CD4-positive, alpha-beta T cell treated with Interleukin-17A for 1 hour (primary cell): ENCODE measurements at regions not wholly inside any gene's neighbourhood (a gene's known extent, or its start where the extent isn't known, plus 50 kb on each side); places are given as distances from the start of the nearest gene placed in this dataset.
"Not testable (repeated sequence)": the region's sequence is repeated elsewhere in the genome, so short reads cannot be mapped to it uniquely, and the experiment has no call there.

ENCODE experiments used
- DNase-seq: peaks from one replicate; pipeline ENCODE4 v3.0.0-alpha.2; 2020

DNA sequence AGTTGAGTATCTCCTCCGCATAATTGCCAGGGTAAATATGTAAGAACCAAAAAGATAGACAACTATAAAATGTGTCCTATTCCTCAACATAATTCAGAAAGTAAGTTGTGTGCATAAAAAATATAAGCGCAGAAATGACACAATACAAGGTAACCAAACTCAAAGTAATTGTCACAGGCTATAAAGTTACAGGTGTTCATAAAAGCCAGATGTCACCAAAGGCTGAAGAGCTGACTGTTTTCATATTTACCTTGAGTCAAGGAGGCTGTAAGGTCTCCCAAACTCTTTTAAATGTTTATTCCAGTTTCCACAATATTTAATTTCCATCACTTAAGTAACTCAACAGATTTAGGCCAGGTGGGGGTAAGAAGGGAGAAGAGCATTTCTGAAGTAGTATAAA lies 192.2 kb upstream of the MARCKS start:
- DNase-seq, result no peak

DNA sequence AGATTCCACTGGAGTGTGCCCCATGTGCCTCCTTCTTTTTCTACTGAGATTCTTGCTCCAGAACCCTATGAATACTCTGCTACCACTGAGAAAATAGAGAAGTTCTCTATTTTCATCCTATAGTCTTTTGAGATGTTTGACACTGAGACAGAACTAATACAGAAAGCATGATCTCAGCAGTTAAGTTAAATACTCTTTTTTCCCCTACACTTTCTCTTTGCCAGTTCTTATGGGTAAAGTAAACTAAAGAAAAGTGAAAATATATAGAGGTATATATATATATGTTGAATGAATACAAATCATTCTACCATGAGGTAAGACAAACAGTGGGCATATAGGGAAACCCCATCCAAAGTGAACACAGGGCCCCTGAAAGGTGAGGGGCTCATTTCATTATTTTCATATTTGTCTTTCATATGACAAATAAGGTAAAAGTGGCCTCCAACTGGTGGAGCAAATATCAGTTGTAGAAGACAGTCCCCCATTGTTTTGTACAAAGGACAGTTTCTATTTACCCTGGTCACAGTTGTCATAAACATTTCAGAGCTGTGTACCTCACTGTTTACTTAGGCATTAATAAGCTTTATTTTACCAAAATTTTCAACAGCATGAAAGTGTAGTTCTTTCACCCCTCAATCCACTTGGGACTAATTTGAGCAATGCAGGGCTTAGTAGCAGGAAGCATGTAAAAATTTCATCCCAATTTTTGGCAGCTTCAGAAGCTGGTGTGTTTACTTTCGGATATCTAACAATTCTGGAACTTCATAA lies 188.3 kb upstream of the MARCKS start:
- DNase-seq, result no peak

DNA sequence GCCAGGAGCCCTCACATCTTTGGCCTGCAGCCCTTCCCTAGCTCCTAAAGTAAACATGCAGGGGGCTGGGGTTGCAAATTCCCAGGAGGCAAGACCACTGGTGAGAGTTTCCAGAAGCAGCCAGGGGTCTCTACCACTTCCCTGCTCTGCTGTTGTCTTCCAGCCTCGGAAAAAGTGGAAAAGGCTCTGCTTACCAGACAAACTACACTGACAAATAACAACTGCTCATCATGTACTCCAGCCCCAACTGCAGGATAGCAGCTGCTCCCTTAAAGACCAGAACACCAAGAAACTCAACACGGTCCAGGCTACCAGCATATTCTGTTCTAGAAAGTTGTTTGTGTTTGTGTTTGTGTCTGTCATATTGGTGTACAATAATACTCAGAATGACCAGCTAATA lies 187.5 kb upstream of the MARCKS start:
- no peak for DNase-seq

DNA sequence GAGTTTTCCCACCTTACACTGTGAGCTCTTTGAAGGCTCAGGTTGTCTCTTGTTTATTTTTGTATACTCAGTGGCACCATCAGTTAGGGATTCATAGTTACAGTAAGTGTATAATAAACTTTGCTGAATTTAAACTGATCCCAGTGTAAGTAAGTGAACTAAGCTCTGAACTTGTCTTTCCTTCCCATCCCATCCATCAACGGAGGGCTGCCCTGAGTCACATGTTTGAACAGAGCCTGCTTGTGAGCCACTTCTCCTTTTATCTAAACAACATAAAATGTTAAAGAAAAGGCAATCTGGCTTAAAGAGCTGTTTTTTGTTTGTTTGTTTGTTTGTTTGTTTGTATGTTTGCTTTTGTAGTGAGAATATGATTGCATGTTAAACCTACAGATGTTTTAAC lies 185.7 kb upstream of the MARCKS start:
- no peak for DNase-seq

GRCh38 chr6:113672491-113673149 lies 184.5 kb upstream of the MARCKS start:
- DNase-seq, result no peak

GRCh38 chr6:113674075-113674474 lies 183.1 kb upstream of the MARCKS start:
- DNase-seq, result no peak

DNA sequence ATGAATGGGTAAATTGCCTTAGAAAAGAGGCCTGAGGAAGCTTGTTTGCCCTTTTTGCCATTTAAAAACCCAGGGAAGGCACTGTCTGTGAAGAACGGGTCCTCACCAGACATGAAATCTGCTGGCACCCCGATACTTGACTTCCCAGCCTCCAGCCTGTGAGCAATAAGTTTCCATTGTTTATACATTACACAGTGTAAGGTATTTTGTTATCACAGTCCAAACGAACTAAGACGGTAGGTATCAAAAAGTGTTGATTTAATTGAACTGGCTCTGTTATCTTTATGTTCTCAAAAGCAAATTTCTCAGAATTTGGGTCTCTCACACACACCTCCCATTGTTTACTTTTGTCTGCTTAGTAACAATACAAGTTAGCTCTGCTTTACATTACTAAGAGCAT lies 181.1 kb upstream of the MARCKS start:
- no peak for DNase-seq

GRCh38 chr6:113676968-113677367 lies 180.2 kb upstream of the MARCKS start:
- DNase-seq, result no peak

- no peak for DNase-seq
These were observed 178.1 kb upstream of the MARCKS start for GRCh38 chr6:113679051-113679450.

DNA sequence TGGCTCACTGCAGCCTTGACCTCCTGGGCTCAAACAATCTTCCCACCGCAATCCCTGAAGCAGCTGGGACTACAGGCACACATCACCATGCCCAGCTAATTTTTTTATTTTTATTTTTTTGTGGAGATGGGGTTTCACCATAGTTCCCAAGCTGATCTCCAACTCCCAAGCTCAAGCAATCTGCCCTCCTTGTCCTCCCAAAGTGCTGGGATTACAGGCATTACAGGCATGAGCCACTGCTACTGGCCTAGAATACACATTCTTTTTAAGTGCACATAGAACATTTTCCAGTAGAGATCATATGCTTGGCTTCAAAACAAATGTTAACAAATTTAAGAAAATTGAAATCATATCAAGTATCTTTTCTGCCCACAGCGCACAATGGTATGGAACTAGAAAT lies 176.8 kb upstream of the MARCKS start:
- no peak for DNase-seq

DNA sequence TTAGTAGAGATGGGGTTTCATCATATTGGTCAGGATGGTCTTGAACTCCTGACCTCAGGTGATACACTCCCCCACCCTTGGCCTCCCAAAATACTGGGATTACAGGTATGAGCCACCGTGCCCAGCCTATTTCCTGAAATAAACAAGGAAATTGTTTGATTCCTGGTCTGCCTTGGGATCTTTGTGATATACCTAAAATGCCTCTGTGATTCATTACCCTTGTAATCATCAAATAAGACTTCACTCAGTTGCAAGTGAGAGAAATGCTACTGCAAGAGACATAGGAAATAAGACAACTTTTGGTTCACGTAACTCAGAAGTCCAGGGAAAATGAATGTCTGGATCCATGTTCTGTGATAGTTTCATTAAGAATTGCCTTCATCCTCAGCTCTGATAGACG lies 173.2 kb upstream of the MARCKS start:
- DNase-seq, result no peak

- DNase-seq, result no peak
These were observed 172.7 kb upstream of the MARCKS start for GRCh38 chr6:113684382-113684901.

DNA sequence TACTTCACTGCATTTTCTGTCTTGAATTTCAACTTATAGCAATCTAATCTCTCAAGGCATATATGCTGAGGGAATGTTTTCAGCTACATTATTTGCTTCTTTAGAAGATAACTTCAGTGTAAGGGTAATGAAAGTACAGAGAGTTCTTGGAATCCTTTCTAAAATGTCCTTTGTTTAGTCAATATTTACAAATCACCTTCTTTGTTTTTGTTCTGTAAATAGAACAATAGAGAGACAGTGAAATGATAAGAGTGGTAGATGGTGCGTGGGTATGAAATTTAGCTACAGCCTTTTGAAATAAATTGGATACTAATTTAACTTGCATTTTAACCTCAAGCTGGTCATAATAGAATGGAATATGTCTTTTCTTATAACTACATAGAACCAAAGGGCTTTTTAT lies 171.1 kb upstream of the MARCKS start:
- no peak for DNase-seq

DNA sequence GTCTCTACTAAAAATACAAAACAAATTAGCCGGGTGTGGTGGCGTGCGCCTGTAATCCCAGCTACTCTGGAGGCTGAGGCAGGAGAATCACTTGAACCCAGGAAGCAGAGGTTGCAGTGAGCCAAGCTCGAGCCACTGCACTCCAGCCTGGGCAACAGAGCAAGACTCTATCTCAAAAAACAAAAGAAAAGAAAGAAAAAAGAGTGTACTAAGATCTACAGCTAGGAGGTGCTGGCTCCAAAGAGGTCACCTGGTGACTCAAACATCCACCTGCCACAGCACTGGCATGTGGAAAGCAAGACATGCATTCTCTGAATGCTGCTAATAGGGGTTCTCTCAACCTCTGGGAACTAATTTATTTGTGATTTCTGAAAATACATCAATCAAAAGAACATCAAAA lies 167.5 kb upstream of the MARCKS start:
- DNase-seq, result not testable (repeated sequence)

- no peak for DNase-seq
These were observed 166.6 kb upstream of the MARCKS start for GRCh38 chr6:113690281-113691259.

GRCh38 chr6:113691260-113691656 lies 165.9 kb upstream of the MARCKS start:
- DNase-seq, result no peak

- DNase-seq, result no peak
These were observed 163.3 kb upstream of the MARCKS start for GRCh38 chr6:113693851-113694250.

DNA sequence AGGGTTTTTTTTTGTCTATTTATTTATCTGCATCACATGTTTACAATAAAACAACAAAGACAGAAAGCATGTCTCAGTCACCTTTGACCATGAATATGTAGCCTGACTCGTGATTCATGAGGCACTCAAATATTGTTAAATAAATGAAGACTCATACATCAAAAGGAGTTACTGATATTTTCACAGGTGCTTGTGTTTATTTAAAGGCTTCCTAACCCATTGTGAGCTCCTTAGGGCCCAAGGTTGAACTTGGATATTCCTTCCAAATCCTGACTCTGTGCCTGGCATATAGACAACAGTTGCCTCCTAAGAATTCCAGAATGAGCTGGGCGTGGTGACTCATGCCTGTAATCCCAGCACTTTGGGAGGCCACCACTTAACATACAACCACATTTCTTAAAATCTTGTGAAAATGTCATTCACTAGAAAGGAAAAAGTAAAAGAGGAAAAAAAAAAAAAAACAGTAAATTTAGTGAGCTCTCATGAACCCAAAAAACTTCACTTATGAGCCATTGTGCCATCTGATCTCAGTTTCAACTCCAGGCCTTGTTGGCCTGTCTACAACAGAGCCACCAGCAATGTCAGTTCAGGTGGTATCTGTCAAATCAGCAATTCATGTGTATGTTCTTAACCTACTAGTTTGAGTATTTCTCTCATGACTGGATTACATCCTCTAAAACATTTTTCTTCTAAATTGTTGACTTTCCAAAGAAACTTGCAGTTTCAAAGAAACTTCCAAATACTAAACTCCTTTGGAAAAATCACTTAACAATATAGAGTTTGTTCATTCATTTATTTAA lies 162.7 kb upstream of the MARCKS start:
- DNase-seq, result no peak

DNA sequence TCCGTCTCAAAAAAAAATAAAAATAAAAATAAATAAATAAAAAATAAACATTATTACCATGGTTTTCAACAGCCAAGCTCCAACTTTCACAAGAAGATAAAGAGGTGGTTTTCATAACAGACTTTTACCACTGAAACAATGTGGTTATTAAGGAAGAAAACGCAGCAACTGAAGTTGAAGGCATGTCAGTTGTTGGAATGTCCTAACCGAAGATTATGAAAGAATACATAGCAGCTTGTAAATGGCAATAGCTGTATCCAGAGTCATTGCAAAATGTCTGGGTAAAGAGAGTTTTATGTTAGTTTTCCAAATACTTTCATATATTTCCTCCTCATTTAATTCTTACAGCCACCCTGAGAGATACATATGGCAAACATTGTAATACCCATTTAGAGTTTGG lies 161.6 kb upstream of the MARCKS start:
- no peak for DNase-seq

DNA sequence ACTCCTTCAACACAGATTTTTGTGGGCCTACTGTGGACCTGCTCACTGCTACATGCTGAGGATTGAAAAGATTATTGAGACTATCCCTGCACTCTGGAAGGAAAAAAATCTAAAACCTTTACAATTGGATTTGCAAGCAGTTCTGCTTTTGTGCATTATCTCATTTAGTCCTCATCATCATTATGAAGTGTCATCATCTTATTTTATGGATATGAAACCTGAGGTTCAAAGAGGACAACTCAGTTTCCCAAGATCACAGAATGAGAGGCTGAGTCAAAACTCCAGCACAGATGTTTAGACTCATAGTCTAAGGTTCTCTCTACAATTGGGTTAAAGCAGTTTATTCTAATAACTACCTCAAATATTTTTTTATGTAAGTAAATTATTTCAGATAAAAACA lies 160.2 kb upstream of the MARCKS start:
- DNase-seq, result peak; percentile 3

DNA sequence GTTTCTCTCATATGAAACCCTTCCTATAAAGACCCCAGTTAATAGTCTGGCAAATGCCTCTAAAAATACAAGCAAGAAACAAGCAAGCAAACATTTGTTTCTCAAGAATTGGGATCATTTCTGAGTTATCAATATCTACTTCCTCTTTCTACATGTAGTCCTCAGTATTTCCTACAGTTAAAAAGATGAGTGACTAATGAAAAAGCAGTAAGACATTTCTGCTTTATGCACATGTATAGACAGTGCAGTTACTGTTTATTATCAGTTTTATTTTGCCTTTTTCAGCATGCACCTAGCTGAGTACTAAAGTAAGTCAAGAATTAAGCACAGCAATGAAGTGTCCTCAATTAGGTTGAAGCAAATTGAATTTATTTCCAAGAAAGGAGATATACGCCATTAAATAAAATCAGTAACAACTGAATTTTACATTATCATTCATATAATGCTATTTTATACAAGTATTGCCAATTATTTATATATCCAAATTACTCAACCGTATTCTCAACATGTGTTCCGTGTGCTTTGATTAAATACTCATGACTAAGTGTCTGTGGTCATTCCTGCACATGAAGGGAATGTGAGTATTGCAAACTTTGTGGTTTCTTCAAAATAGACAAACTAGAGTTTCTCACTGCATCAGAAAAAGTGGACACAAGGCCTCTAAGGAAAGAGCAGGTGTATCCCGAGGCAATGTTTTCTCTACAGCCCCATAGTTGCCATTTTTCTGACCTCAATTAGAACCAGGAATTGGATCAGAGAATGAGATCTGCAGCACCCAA lies 159.3 kb upstream of the MARCKS start:
- DNase-seq, result no peak

DNA sequence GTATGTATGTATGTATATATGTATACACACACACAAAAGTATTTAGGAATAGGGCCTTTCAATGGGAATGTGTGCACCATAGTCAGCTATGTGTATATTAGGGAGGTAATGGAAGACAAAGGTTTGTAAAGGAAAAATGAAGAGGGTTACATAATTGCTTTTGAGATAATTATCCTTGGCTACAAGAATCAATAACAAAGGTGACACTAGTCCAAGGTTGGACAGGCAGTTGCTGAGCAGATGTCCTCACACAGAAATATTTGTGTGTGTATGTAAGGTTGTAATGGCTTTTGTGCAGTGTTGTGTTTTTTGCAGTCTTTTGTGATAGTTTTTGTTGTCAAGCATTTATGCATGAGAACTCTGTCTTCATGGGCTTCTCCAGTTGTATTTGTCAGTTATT lies 157.9 kb upstream of the MARCKS start:
- DNase-seq, result no peak
